ENCODE measurements at regions not wholly inside any gene's neighbourhood (a gene's known extent, or its start where the extent isn't known, plus 50 kb on each side); places are given as distances from the start of the nearest gene placed in this dataset.
"Not testable (repeated sequence)": the region's sequence is repeated elsewhere in the genome, so short reads cannot be mapped to it uniquely, and the experiment has no call there.

DNA sequence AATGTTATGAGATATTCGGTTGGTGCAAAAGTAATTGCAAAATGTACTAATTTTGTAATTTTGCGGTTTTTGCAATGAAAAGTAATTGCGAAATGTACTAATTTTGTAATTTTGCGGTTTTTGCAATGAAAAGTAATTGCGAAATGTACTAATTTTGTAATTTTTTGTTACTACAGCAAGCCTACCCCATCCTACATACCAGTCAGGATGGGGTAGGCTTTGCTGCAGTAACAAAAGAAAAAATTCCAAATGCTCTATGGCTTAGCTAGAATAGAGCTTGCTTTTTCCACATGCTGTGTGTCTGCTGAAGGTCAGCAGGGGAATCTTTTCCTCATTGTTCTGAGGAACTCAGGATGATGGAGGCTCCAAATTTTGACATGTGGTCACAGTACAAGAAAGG, 83.3 kb upstream of the GPRC5B start:
- Histone ChIP-seq H3K27me3 (no peaks in the 10 kb centered on the region), H3K4me3 (no peak overlapping the region), H3K36me3 (no peaks in the 10 kb centered on the region), H3K4me1 (no peaks in the 10 kb centered on the region), H3K9me3 (no peaks in the 10 kb centered on the region), H3K9ac (ENCODE audit: low read depth in 2 of 2, low read length in 2 of 2) (no peak overlapping the region), H3K27ac (no peak overlapping the region)
- intact Hi-C loops (cut with DNase I): loop anchor here (10.0 kb wide), 1 partner anchor 63 kb away; no protein-coding TSS in a partner anchor
- DNase-seq: no peak
- TF ChIP-seq, protein P1, sequence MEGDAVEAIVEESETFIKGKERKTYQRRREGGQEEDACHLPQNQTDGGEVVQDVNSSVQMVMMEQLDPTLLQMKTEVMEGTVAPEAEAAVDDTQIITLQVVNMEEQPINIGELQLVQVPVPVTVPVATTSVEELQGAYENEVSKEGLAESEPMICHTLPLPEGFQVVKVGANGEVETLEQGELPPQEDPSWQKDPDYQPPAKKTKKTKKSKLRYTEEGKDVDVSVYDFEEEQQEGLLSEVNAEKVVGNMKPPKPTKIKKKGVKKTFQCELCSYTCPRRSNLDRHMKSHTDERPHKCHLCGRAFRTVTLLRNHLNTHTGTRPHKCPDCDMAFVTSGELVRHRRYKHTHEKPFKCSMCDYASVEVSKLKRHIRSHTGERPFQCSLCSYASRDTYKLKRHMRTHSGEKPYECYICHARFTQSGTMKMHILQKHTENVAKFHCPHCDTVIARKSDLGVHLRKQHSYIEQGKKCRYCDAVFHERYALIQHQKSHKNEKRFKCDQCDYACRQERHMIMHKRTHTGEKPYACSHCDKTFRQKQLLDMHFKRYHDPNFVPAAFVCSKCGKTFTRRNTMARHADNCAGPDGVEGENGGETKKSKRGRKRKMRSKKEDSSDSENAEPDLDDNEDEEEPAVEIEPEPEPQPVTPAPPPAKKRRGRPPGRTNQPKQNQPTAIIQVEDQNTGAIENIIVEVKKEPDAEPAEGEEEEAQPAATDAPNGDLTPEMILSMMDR (IDR thresholded peaks at IDR 0.05): no peak

DNA sequence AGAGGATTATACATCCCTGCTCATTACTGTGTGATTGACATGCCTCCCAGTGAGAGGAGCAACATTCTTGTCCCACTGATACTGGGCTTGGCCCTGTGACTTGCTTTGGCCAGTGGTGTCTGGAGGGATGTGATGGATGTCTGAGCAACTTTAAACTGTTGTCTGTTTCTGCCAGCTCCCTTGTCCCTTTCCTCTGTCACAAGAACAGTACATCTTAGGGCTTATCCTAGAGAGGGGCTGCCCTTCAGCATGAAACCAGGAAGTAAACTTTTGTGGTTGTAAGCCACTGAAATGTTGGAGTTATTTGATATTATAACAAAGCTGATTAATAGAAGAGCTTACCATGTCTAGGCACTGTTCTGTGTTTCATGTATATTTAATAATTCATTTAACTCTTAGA, 82.9 kb upstream of the GPRC5B start:
- intact Hi-C loops (cut with DNase I): loop anchor here (10.0 kb wide), 1 partner anchor 63 kb away; no protein-coding TSS in a partner anchor
- H3K9me3 ChIP-seq: no peaks in the 10 kb centered on the region
- TF ChIP-seq, protein P1 (IDR thresholded peaks at IDR 0.05): no peak

DNA sequence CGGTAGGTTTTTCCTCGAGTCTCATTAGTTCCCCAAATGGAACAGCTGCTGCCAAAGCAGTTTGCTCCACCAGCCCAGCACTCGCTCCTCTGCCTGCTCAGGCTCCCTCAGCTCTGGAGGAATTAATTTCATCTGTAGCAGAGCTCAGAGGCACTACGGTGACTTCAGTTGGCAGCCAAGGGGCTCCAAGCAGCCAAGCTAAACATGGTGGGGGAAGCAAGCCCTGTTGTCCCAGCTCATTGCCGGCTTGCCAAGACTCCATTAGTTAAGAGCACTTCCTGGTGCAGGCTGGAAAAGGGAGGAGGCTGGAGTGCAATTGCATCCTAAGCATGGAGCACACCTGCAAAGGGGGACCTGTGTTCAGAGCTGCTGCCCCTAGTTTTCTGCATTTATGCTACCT, 78.7 kb upstream of the GPRC5B start:
- no peak overlapping the region for H3K4me3 ChIP-seq
- no peak overlapping the region for H3K27ac ChIP-seq
- no peaks in the 10 kb centered on the region for H3K27me3 ChIP-seq
- no peak for DNase-seq
- no peaks in the 10 kb centered on the region for H3K4me1 ChIP-seq
- H3K9ac ChIP-seq (ENCODE audit: low read depth in 2 of 2, low read length in 2 of 2): no peak overlapping the region
- intact Hi-C loops (cut with DNase I): loop anchor here (10.0 kb wide), 1 partner anchor 58 kb away; no protein-coding TSS in a partner anchor
- H3K9me3 ChIP-seq: no peaks in the 10 kb centered on the region
- TF ChIP-seq, protein P1 (IDR thresholded peaks at IDR 0.05): no peak
- H3K36me3 ChIP-seq: no peaks in the 10 kb centered on the region

More for the DNA sequence above, 82.9 kb upstream of the GPRC5B start:
- Histone ChIP-seq H3K9ac (ENCODE audit: low read depth in 2 of 2, low read length in 2 of 2) (no peak overlapping the region), H3K4me1 (no peaks in the 10 kb centered on the region), H3K27ac (no peak overlapping the region), H3K36me3 (no peaks in the 10 kb centered on the region), H3K4me3 (no peak overlapping the region), H3K27me3 (no peaks in the 10 kb centered on the region)
- no peak for DNase-seq

DNA sequence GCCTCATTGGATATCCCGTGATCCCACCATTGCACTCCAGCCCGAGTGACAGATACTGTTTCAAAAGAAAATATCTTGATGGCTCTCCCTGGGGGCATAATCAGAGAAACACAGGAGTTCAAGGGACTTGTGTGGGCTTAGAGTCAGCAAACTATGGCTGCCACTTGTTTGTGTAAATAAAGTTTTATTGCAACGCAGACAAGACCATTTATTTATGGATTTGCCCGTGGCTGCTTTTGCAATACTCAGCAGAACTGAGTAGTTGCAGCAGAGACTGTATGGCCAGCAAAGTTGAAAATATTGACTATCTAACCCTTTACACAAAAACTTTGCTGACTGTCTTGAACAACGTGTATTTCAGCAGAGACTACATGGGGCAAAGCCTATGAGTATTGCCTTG, 75.5 kb upstream of the GPRC5B start:
- H3K9me3 ChIP-seq: no peaks in the 10 kb centered on the region
- no peak overlapping the region for H3K9ac ChIP-seq (ENCODE audit: low read depth in 2 of 2, low read length in 2 of 2)
- intact Hi-C loops (cut with DNase I): loop anchor here (10.0 kb wide), 1 partner anchor 55 kb away; no protein-coding TSS in a partner anchor
- no peaks in the 10 kb centered on the region for H3K36me3 ChIP-seq
- no peak overlapping the region for H3K27ac ChIP-seq
- no peak overlapping the region for H3K4me3 ChIP-seq
- no peaks in the 10 kb centered on the region for H3K4me1 ChIP-seq
- TF ChIP-seq, protein P1 (IDR thresholded peaks at IDR 0.05): no peak
- no peak for DNase-seq
- no peaks in the 10 kb centered on the region for H3K27me3 ChIP-seq

DNA sequence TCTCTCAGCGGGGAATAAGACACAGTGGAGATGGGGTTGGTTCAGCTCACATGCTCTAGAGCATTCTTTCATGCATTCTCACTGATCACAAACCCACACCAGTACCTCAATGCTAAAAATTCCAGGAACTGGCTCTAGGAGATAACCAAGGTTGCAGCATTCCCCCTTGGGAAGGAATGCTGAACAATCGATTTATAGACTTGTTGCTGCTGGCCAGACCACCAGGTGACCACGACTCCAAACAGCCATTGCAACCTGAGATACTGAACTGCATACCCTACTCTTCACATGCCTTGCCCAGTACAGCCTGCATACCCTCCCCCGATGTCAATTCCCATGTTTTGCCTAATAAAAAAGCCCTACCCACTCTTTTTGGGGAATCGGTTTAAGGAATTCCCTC, 75.1 kb upstream of the GPRC5B start:
- TF ChIP-seq, protein P1 (IDR thresholded peaks at IDR 0.05): no peak
- Histone ChIP-seq H3K4me1 (no peaks in the 10 kb centered on the region), H3K36me3 (no peaks in the 10 kb centered on the region), H3K4me3 (no peak overlapping the region), H3K27ac (no peak overlapping the region), H3K9me3 (no peaks in the 10 kb centered on the region), H3K27me3 (no peaks in the 10 kb centered on the region), H3K9ac (ENCODE audit: low read depth in 2 of 2, low read length in 2 of 2) (no peak overlapping the region)
- intact Hi-C loops (cut with DNase I): loop anchor here (10.0 kb wide), 1 partner anchor 55 kb away; no protein-coding TSS in a partner anchor
- no peak for DNase-seq

DNA sequence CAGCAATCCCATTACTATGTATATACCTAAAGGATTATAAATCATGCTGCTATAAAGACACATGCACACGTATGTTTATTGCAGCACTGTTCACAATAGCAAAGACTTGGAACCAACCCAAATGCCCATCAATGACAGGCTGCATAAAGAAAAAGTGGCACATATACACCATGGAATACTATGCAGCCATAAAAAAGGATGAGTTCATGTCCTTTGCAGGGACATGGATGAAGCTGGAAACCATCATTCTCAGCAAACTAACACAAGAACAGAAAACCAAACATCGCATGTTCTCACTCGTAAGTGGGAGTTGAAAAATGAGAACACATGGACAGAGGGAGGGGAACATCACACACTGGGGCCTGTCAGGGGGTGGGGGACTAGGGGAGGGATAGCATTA, 71.2 kb upstream of the GPRC5B start:
- H3K36me3 ChIP-seq; H3K27ac ChIP-seq; H3K9me3 ChIP-seq; DNase-seq; intact Hi-C loops (cut with DNase I); H3K4me1 ChIP-seq; H3K4me3 ChIP-seq; H3K27me3 ChIP-seq; H3K9ac ChIP-seq (ENCODE audit: low read depth in 2 of 2, low read length in 2 of 2): not testable (repeated sequence)

DNA sequence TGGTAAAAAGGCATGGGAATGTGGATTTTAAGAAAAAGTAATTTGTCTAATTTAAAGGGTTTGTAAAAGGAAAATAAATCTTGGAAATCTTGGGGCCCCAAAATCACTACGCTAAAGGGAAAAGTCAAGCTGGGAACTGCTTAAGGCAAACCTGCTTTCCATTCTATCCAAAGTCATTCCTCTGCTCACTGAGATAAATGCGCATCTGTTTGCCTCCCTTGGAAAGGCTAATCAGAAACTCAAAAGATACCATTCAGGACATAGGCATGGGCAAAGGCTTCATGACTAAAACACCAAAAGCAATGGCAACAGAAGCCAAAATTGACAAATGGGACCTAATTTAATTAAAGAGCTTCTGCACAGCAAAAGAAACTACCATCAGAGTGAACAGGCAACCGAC, 70.4 kb upstream of the GPRC5B start:
- H3K27me3 ChIP-seq; H3K4me3 ChIP-seq; H3K27ac ChIP-seq; H3K36me3 ChIP-seq; DNase-seq; H3K9me3 ChIP-seq; H3K9ac ChIP-seq (ENCODE audit: low read depth in 2 of 2, low read length in 2 of 2); intact Hi-C loops (cut with DNase I); H3K4me1 ChIP-seq: not testable (repeated sequence)

All from colonic mucosa (tissue), 4 donors.